ENCODE measurements at regions not wholly inside any gene's neighbourhood (a gene's known extent, or its start where the extent isn't known, plus 50 kb on each side); places are given as distances from the start of the nearest gene placed in this dataset.
"Not testable (repeated sequence)": the region's sequence is repeated elsewhere in the genome, so short reads cannot be mapped to it uniquely, and the experiment has no call there.

DNA sequence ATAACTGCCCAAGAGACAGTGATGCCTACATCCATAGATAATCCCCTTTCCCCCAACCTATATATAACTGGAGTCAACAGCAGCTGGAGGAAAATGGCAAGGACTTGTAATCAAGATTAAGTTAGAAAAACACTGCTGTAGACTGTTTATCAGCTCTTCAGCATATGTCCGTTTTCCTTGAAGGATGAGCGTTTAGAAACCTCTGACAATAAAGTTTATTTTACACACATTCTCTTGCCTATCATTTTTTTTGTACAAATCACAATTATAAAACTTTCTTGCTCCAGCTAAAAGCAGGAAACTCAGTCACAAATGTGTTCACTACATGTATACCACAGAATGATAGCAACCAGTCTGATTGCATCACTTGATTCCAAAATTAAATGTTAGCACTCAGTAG is 50.8 kb downstream of the PPIAL4G start:
- DNase-seq (ENCODE audit: low read depth in 2 of 2): not testable (repeated sequence)

DNA sequence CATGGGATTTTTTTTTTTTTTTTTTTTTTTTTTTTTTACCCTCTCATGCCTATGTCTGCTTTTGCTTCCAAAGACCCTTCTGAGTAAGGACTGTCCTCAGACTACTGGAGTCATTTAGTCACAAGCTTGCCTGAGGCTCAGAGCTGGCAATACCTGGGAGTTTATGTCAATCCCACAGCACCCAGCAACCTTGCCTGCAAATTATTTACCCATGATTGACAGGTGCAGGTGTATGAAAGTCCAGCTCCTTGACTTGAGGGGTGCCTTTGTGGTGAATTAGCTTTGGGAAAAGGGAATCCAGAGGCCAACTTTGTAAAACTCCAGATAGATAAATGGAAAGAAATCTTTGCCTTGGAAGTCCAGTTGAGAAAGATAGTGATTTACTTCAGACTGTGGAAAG is 53.2 kb downstream of the PPIAL4G start:
- not testable (repeated sequence) for DNase-seq (ENCODE audit: low read depth in 2 of 2)

DNA sequence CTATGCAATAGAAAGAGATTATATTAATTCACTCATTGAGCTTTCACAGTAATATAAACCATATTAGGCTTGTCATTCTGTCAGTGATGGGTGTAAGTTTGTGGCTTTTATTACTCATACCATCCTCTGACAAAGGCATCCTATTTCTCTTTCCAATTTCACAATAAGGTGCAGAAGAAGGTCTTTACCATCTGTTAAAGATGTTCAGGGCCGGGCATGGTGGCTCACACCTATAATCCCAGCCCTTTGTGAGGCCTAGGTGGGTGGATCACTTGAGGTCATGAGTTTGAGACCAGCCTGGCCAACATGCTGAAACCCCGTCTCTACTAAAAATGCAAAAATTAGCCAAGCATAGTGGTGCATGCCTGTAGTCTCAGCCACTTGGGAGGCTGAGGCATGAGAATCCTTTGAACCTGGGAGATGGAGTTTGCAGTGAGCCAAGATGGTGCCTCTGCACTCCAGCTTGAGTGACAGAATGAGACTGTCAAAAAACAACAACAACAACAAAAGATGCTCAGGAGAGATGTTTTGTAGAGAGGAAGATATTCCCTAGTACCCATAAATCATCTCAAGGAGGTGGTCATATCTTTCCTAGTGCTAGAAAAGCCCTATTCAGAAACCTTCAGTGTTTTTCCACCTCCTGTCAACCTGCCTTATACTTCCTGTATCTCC is 56.0 kb downstream of the PPIAL4G start:
- DNase-seq (ENCODE audit: low read depth in 2 of 2): peak in 1 of 2 donors; percentile 18

DNA sequence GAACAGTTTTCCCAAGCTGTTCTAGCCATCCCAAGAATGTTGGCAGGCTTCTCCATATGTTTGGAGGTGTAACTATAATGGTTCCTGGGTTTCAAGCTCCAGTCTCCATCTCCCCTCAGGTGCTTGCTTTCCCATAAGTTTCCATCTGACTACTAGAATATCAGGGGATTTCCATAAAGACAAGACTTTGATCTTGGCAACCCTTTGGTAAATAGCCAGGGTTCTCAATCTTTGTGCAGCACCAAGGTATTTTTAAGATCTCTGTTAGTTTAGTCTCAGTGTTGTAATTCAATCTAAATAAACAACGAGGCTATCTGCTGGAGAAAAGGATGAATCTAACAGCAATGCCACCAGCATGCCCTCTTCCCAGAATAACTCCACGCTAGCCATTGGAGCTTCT is 56.7 kb downstream of the PPIAL4G start:
- DNase-seq (ENCODE audit: low read depth in 2 of 2): not testable (repeated sequence)

DNA sequence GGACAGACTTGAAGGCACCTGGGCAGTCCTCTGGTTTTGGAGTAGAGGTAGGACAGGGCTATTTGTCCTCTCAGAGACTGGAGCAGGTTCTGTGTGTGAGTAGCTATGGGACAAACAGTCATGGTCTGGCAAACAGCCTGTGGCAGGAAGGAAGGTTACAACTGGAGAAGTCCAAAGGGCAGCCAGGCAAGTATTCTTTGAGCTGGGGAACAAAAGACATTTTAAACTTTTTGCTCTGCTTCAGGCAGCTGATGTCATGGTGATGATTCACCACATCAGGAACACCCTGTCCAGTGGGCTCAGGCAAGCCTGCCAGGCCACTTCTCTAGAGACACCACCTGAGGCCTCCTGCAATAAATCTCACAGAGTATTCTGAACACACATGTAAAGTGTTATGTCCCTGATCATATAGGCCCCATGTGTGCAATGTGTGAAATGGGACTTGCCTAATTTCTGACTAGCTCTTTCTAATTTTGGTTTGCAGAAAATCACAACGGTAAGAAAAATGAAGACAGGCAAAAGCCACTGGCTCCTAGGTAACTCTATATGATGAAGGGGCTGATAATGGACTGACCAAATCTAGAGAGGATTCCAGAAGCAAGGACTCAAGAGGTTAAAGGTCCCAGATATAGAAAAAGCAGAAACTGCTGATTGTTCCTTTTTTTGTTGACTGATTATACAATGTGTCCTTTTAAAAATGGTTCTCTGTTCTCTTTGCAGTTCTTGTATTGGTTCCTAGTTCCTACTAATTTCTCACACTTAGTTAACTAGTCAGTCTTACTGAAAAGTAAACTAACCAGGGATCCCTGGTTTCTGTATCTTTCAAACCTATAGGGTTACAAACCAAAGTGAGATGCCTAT is 58.7 kb downstream of the PPIAL4G start:
- not testable (repeated sequence) for DNase-seq (ENCODE audit: low read depth in 2 of 2)

DNA sequence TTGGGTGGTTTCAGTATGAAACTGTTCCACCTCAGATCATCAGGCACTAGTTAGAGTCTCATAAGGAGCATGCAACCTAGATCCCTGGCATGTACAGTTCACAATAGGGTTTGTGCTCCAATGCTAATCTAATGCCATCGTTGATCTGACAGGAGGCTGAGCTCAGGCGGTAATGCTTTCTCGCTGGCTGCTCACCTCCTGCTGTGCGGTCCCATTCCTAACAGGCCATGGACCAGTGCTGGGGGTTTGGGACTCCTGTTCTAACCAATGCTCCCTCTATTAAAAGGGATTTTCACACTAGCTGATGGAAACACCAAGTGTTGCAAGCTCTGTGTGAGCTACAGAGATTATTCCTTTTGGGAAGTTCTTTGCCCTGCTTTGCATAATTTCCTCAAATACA is 60.2 kb downstream of the PPIAL4G start:
- not testable (repeated sequence) for DNase-seq (ENCODE audit: low read depth in 2 of 2)

DNA sequence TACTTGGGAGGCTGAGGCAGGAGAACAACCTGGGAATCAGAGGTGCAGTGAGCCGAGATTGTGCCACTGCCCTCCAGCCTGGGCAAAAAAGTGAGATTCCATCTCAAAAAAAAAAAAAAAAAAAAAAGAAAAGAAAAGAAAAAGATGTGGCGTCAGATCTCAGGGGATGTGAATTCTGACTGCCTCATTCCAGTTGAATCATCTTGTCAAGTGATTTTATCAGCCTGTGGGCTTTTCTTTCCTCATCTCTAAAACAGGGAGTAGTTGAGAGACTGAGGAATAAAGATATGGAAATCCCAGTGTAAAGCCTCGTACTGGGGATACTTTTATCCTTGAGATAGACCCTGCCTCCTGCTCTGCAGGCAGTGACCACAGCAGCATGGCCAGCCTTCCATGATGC is 65.9 kb downstream of the PPIAL4G start:
- DNase-seq (ENCODE audit: low read depth in 2 of 2): not testable (repeated sequence)

DNA sequence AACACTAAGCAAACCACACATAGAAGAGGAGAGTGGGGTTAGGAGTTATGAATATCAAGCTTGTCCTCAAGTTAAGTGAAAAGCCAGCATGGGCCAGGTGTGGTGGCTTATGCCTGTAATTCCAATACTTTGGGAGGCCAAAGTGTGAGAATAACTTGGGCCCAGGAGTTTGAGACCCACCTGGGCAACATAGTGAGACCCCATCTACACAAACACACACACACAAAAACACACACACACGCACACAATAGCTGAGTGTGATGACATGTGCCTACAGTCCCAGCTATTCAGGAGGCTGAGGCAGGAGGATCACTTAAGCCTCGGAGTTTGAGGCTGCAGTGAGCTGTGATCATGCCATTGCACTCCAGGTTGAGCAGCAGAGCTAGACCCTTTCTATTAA is 69.7 kb downstream of the PPIAL4G start:
- not testable (repeated sequence) for DNase-seq (ENCODE audit: low read depth in 2 of 2)

DNA sequence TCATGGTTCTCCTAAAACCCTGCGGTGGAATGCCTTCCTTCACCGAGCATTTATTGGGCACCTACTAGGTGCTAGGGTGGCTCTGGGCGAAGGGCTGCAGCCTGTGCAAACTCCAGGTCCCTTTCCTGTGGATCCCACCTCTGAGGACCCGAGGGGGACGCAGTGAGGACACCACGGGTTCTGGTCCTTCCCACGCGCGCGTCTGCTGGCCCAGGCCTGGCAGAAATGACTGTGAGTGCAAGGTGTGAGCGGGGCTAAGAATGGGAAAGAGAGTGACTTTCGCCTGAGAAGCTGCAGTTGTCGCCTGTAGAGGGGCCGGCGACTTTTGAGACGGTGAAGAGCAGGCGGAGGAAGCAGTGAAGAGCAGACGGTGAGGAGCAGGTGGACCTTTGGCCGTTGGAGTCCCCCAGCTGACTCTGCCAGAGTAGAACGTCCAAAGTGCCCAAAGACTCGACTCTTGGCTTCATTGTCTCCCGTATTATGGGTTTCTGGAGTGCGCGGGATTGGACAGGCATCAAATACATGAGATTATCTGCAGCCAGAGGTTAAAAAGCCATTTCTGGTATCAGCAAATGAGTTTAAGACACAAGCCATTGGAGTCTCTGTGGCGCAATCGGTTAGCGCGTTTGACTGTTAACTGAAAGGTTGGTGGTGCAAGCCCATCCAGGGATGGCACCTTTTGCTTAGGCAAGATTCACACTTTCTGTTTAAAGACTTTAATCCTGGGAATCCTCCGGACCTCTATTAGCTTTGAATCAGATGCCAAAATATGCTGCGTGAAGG is 78.1 kb downstream of the PPIAL4G start:
- DNase-seq (ENCODE audit: low read depth in 2 of 2): not testable (repeated sequence)

DNA sequence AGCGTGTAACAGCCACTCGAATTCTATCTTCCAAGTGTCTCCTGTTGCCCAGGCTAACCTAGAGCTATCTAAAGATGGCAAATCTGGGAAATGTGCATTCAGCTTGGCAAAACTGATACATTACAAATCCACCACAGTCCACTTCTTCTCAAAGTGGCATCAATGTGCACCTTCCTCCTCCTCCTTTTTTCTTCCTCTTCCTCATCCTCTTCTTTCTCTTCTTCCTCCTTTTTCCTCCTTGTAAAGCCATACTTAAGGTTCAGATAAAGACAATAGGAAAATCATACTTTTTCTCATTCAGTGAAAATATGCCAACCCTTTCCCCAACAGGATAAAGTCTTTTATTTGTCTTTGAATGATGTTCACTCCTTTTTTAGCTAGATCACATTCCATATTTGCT is 79.2 kb downstream of the PPIAL4G start:
- not testable (repeated sequence) for DNase-seq (ENCODE audit: low read depth in 2 of 2)

DNA sequence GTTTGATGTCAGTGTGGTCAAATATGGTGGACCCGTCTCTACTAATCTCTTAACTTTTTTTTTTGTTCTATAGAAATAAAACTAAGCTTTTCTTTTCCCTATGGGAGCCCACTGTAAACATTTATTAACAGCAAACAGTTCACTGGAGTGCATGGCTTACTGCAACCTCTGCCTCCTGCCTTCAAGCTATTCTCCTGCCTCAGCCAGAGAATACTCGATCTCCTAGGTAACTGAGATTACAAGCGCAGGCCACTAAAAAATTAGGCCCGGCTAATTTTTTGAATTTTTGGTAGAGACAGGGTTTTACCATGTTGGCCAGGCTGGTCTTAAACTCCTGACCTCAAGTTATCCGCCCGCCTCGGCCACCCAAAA is 80.0 kb downstream of the PPIAL4G start:
- DNase-seq (ENCODE audit: low read depth in 2 of 2): not testable (repeated sequence)

DNA sequence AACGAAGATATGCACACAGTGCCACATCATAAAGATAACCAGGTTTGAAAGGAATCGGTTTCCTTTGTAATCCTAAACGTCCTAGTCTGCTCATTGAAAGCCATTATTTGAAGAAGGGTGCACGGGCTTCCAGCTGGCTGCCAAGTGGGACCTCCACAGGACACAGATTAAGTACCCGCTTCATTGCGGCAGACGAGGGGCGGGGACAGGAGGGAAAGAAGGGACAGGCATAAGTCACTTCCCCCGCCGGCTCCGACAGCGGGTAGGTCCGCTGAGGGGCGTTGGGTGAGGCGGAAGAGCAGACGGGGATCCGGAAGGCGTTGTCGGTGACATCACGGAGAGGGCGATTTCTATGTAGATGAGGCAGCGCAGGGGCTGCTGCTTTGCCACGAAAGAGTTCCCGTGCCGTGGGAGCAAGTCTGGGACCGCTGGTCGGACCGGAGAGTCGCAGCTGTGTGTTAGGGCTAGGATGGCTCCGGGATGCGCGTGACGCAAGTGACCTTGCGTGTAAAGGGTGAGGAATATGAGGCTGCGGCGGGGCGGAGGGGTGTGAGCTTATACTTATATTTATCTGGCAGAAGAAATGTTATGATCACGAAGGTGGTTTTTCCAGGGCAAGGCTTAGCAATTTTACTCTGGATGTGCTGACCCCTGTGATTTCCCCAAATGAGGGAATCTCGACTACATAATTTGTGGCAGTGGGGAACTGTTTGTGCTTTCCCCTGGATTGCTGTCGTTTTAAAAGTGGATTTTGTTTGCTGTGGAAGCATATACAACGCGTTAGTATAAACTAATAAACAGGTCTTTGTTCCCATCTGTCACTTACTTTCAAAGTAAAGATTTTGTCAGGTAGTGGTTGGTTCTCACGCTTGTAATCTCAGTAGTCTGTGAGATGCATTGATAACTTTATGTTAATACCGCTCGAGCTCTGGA is 80.7 kb downstream of the PPIAL4G start:
- peak; percentile 79 to 81 for DNase-seq (ENCODE audit: low read depth in 2 of 2)

DNA sequence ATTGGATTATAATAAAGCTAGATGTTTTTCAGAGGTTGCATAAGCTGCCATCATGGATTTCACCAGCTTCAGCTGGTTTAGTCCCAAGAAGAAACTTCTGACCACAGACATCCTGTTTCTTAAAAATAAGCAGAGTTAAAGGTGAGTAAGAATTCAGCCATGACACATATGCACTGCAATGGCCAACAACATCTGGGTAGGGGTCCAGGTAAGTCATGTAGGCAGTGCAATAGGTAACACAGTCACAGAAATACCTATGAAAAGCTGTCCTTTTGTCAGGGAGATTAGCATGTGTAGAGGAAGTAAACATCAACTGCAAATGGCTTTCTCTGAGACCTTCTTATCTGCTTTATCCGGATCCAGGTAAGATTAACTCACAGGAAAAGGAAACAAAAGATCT is 85.6 kb downstream of the PPIAL4G start:
- DNase-seq (ENCODE audit: low read depth in 2 of 2): not testable (repeated sequence)

DNA sequence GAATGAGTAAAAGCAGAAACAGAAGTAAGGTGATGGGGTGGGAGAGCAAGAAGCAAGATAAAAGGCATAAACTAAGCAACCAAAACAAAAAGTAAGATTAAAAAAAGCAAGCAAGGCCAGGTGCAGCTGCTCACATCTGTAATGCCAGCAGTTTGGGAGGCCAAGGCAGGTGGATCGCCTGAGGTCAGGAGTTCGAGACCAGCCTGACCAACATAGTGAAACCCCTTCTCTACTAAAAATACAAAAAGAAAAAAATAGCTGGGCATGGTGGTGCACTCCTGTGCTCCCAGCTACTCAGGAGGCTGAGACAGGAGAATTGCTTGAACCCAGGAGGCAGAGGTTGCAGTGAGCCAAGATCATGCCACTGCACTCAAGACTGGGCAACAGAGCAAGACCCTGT is 90.6 kb downstream of the PPIAL4G start:
- DNase-seq (ENCODE audit: low read depth in 2 of 2): not testable (repeated sequence)

DNA sequence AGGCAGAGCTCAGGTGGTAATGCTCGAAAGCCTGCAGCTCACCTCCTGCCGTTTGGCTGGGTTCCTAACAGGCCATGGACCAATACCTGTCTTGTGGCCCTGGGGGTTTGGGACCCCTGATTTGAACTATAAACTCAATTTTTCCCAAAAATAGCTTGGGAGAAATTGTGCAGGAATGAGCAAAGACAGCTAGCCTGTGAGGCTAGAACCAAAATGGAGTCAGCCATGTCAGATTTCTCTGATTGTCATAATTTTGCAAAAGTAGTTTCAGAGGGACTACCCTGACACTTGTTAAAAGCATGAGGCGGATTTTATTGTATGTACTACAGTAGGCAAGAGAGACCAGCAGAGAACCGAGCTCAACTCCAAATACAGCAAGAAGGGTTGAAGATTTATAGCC is 91.8 kb downstream of the PPIAL4G start:
- not testable (repeated sequence) for DNase-seq (ENCODE audit: low read depth in 2 of 2)

DNA sequence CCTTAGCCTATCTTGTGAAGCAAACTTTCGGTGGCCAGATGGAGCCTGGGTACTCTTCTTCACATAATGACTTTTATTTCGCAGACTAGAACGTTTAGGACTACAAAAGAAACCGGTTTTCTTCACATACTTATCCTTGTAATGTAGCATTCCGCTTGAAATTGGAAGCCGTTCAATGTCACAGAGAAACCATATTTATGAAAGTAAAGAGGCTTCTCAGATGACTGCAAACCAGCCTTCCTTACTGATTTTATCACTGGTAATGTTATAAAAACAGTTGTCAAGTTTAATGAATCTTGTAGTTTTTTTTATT is 94.1 kb downstream of the PPIAL4G start:
- DNase-seq (ENCODE audit: low read depth in 2 of 2): no peak

DNA sequence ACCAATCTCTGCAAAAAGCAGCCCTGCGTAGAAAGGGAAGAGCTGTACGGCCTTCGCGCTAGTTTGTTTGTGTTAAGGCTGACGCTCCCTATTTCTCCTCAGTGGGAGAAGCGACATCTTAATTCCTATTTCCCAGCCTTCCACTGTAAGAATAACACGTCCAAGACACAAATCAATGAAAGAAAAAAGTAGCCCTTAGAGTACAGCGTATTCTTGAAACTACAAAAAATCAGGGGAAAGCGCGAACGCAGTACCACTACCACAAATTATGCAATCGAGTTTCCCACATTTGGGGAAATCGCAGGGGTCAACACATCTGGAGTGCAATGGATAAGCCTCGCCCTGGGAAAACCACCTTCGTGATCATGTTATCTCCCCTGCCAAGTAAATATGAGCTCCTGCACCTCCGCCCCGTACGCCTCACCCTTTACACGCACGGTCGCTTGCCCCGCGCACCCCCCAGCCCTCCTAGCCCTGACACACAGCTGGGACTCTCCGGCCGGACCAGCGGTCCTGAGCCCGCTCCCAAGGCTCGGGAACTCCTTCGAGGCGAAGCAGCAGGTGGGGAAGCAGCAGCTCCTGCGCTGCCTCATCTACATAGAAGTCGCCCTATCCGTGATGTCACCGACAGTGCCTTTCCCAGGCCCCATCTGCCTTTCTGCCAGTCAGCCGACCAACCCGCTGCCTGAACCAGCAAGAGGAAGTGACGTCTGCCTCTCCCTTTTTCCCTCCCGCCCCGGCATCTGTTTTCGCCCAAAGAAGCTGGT is 94.7 kb downstream of the PPIAL4G start:
- peak; percentile 75 to 85 for DNase-seq (ENCODE audit: low read depth in 2 of 2)

DNA sequence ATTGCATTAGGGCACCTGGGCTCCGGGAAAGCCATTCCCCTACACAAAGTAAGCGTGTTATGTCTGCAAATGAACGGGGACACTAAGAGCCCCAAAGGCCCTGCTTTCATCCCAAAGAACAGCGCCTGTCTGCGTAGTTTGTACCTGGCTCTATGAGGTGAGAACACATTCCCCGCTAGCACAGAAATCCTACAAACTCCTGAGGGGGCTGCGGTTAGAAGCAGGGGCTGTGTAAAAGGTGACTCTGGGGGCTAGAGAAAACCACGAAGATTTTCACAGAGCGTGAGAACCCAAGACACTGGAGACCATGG is 95.2 kb downstream of the PPIAL4G start:
- not testable (repeated sequence) for DNase-seq (ENCODE audit: low read depth in 2 of 2)

DNA sequence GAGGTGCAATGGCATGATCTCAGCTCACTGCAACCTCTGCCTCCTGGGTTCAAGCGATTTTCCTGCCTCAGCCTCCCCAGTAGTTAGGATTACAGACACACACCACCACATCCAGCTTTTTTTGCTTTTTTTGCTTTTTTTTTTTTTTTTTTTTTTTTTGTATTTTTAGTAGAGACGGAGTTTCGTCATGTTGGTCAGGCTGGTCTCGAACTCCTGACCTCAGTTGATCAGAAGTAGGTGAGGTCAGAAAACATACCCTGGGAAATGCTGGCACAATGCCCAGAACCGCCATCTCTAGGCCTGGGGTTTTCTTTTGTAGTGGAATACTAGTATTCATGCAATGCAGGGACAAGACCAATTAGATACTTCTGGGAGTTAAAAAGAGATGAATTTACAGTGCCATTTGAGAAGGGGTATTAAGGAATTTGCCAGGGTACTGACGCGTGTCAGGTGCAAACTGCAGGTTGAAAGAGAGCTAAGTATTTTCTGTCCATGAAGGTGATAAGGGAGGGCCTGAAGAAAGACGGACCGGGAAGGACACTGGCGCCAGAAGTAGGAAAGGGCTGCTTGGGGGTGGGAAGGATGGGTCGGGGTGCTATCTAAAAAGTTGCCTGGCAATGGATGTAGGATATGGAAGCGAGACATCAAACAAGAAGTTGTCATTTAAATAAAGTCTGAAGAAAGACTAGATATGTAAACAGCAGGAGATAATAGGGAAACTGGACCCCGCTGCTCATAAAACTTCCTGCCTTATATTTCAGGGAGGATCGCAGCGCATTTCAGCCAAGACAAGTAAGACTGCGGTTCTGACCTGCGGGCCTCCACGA is 95.8 kb downstream of the PPIAL4G start:
- DNase-seq (ENCODE audit: low read depth in 2 of 2): not testable (repeated sequence)

DNA sequence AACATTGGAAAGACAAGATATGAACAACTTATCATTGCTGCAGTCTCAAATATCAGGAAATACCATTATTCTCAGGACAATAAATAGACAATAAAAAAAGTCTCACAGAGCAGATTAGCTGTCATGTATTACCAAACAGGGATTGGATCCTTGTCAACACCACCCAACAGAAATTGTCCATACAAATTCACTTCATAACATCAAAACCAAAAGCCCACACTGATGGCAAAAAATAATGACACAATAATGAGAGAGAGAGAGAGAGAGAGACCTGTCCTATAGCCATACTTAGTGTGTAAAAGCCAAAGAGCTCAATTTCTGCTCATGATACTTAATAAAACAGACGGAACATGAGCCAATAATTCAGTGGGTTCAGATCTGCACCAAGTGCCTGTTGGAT is 96.5 kb downstream of the PPIAL4G start:
- DNase-seq (ENCODE audit: low read depth in 2 of 2): no peak

Measured in stimulated activated CD8-positive, alpha-beta memory T cell treated with anti-CD3 and anti-CD28 coated beads, Interleukin-2, amount 100 ng/mL, for 48 hours (primary cell).